Activated CD4-positive, alpha-beta memory T cell treated with anti-CD3 and anti-CD28 coated beads, Interleukin-2, amount 10 ng/mL, durations not matched to agents 7 days and 5 days (primary cell): ENCODE measurements at regions not wholly inside any gene's neighbourhood (a gene's known extent, or its start where the extent isn't known, plus 50 kb on each side); places are given as distances from the start of the nearest gene placed in this dataset.
"Not testable (repeated sequence)": the region's sequence is repeated elsewhere in the genome, so short reads cannot be mapped to it uniquely, and the experiment has no call there.

ENCODE experiments used
- CTCF ChIA-PET: fragments of 350-600 bp; sonication (Branson Sonifier 250); formaldehyde crosslinking; loops from one replicate; lab custom pipeline; 2021; ENCODE audit warnings: antibody characterized with exemption, inconsistent platforms; lab: Charles Lee
- POLR2A ChIA-PET: fragments of 350-600 bp; sonication (Branson Sonifier 250); formaldehyde crosslinking; loops from one replicate; lab custom pipeline; 2021; ENCODE audit warnings: antibody characterized with exemption; lab: Charles Lee
- DNase-seq: peaks from one replicate; pipeline ENCODE4 v3.0.0-alpha.2; 2020
- H3K27ac Mint-ChIP-seq: one replicate; pipeline ENCODE4 v1.8.0; 2021; ENCODE audit warnings: mild to moderate bottlenecking, mixed read lengths
- H3K27me3 Mint-ChIP-seq: one replicate; pipeline ENCODE4 v1.8.0; 2021; ENCODE audit warnings: mixed read lengths
- H3K36me3 Mint-ChIP-seq: one replicate; pipeline ENCODE4 v1.8.0; 2021; ENCODE audit warnings: low read depth, mixed read lengths
- H3K4me1 Mint-ChIP-seq: one replicate; pipeline ENCODE4 v1.8.0; 2021; ENCODE audit warnings: mixed read lengths
- H3K4me3 Mint-ChIP-seq: one replicate; pipeline ENCODE4 v1.8.0; 2021; ENCODE audit warnings: mild to moderate bottlenecking, mixed read lengths
- H3K9me3 Mint-ChIP-seq: one replicate; pipeline ENCODE4 v1.8.0; 2021; ENCODE audit warnings: mixed read lengths

DNA sequence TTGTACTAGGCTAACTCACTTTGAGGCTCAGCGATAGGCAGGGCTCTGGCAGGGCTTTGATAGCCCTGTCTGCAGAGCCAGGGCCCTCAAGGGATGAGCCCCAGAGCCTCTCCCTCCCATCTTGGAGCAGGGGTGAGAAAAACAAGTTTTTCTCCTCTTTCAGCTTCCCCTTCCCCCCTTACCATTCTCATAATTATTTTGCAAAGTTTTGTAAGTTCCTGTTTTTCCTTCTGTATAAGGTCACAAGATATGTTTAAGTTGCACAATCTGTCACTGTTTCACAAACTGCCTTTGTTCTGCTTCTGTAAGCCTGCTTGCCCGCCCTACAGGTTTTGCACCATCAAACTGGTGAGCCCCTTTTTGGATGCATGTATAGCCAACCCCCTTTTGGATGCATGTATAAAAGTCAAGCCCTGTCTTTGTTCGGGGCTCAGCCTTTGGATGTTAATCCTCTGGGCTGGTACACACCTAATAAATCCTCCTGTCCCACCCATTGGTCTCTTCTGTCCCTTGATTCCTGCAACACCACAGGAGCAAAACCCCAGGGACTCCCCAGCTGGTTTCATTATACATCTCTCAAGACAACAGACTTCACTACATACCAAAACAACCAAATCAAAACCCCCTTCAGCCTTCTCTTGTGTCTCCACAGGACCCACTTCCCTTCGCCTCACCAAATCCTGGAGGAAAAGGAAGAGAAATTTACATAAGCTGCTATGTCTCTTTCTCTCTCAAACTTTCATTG, 52.5 kb upstream of the RESF1 start:
- ChIA-PET CTCF (no interaction called here), POLR2A (no interaction called here)
- peaks cover 37% of the 10 kb centered on the region for H3K36me3 Mint-ChIP-seq
- H3K9me3 Mint-ChIP-seq: peaks cover 38% of the 10 kb centered on the region
- DNase-seq: no peak
- H3K4me3 Mint-ChIP-seq: no peak overlapping the region
- no peak overlapping the region for H3K27ac Mint-ChIP-seq
- H3K4me1 Mint-ChIP-seq: peaks cover 3% of the 10 kb centered on the region
- no peaks in the 10 kb centered on the region for H3K27me3 Mint-ChIP-seq

DNA sequence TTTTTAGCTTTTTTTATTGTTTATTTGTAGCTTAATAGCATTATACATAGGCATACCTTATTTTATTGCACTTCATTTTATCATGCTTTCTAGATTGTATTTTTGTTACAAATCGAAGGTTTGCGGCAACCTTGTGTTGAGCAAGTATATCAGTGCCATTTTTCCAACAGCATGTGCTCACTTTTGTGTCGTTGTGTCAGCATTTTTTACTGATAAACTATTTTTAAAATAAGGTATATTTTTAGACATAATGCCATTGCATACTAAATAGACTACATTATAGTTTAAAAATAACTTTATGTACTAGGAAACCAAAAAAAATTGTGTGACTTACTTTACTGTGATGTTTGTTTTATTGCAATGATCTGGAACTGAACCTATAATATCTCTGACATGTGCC, 56.2 kb upstream of the RESF1 start:
- CTCF ChIA-PET: no interaction called here
- DNase-seq: no peak
- POLR2A ChIA-PET: no interaction called here
- Mint-ChIP-seq H3K4me1 (peaks cover 15% of the 10 kb centered on the region), H3K36me3 (peaks cover 51% of the 10 kb centered on the region), H3K27me3 (no peaks in the 10 kb centered on the region), H3K27ac (no peak overlapping the region), H3K4me3 (no peak overlapping the region), H3K9me3 (peaks cover 35% of the 10 kb centered on the region)

DNA sequence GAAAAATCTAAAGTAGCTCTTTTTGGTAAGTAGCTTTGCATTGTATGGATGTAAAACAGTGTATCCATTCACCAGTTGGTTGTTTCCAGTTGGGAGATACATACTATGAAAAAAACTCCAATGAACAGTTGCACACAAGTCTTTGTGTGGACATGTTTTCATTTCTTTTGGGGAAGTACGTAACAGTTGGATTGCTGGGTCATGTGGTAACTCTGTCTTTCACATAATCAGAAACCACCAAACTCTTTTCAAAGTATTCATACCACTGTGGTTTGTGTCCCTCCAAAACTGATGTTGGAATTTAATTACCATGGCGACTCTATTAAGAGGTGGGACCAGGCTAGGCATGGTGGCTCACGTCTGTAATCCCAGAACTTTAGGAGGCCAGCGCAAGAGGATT, 58.9 kb upstream of the RESF1 start:
- POLR2A ChIA-PET: interaction anchor here (0.8 to 1.3 kb wide), 3 partner anchors 18 to 152 kb away, joined by 3 read pairs; partner anchors contain the start of gene RESF1

DNA sequence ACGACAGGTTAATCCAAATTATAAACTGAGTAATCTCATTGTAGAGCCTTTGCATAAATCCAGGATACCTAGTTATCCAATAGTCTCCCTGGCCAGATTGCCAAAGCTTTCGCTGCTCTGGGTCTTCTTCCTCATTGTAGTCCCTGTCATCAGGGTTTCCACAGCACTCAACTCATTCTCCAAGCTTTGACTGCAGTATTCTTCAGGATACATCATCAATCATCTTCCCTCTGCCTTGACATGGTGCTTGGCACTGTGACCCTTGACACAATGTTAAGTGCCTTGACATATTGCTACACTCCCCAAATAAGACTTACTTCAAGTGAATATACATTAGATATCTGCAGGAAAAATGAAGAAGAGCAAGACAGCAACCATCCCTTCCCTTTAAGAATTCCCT, 60.1 kb upstream of the RESF1 start:
- Mint-ChIP-seq H3K27ac (peak overlapping the region; percentile 57), H3K4me3 (no peak overlapping the region), H3K27me3 (no peaks in the 10 kb centered on the region), H3K4me1 (peaks cover 46% of the 10 kb centered on the region), H3K9me3 (peaks cover 41% of the 10 kb centered on the region), H3K36me3 (peaks cover 64% of the 10 kb centered on the region)
- DNase-seq: no peak
- ChIA-PET CTCF (interaction anchor here (0.8 kb wide), 1 partner anchor 13 kb away, joined by 5 read pairs; no protein-coding TSS in a partner anchor), POLR2A (interaction anchor here (1.3 kb wide), 1 partner anchor 20 kb away, joined by 3 read pairs; no protein-coding TSS in a partner anchor)

More for the DNA sequence above, 58.9 kb upstream of the RESF1 start:
- Mint-ChIP-seq H3K27ac (no peak overlapping the region), H3K4me3 (no peak overlapping the region), H3K9me3 (peaks cover 34% of the 10 kb centered on the region), H3K27me3 (no peaks in the 10 kb centered on the region), H3K4me1 (peaks cover 39% of the 10 kb centered on the region), H3K36me3 (peaks cover 54% of the 10 kb centered on the region)
- no peak for DNase-seq
- CTCF ChIA-PET: no interaction called here

DNA sequence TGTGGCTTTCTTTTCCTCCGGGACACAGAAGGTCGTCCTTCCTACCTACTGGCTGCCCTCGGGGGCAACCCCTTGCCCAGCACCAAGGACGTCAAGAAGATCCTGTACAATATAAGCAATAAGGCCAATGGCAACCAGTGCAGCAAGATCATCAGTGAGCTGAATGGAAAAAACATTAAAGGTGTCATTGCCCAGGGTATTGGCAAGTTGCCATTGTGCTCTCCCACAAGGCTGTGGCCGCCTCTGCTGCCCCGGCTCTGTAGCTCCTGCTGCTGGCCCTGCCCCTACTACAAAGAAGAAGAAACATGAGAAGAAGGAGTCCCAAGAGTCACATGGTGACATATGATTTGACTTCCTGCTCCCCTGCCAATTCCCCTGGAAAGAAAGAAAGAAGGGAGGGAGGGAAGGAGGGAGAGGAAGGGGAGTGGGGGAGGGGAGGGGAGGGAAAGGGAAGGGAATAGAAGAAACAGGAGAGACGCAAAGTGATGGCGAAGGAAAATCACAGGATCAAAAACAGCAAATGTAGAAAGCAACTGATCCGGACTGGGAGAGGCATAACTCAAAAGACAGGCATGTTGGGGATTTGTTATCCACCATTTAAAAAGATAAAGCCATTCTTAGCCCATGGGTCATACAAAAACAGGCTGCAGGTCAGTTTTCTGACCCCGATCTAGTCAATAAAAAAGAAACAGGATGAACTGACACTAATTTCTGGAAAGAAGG, 61.3 kb upstream of the RESF1 start:
- Mint-ChIP-seq H3K4me3 (peak overlapping the region; percentile 19), H3K27ac (peak overlapping the region; percentile 97), H3K36me3 (peaks cover 70% of the 10 kb centered on the region), H3K27me3 (no peaks in the 10 kb centered on the region), H3K9me3 (peaks cover 45% of the 10 kb centered on the region), H3K4me1 (peaks cover 47% of the 10 kb centered on the region)
- DNase-seq: peak; percentile 24
- ChIA-PET CTCF (interaction anchor here (0.6 to 2.6 kb wide), 3 partner anchors 31 to 119 kb away, joined by 3 to 7 read pairs (median 4); partner anchors contain the start of gene RESF1), POLR2A (interaction anchor here (1.6 to 5.5 kb wide), 4 partner anchors 31 to 169 kb away, joined by 3 to 74 read pairs (median 20); partner anchors contain the start of genes AMN1 and RESF1)

DNA sequence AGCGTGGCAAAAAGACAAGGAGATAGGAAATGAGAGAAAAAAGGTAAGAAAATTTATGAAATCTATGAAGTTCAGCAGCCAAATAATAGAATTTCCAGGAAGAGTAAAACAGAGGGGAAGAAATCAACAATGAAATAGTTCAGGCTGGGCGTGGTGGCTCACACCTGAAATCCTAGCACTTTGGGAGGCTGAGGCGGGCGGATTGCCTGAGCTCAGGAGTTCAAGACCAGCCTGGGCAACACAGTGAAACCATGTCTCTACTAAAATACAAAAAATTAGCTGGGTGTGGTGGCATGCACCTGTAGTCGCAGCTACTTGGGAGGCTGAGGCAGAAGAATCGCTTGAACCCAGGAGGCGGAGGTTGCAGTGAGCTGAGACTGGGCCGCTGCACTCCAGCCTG, 62.1 kb upstream of the RESF1 start:
- not testable (repeated sequence) for DNase-seq, H3K27me3 Mint-ChIP-seq
- peaks cover 47% of the 10 kb centered on the region for H3K9me3 Mint-ChIP-seq
- CTCF ChIA-PET: interaction anchor here (1.0 to 2.6 kb wide), 5 partner anchors 26 to 172 kb away, joined by 3 to 7 read pairs (median 4); partner anchors contain the start of gene RESF1
- POLR2A ChIA-PET: interaction anchor here (0.7 to 5.5 kb wide), 14 partner anchors 15 to 244 kb away, joined by 3 to 74 read pairs (median 6); partner anchors contain the start of genes AMN1, ETFBKMT and RESF1
- peaks cover 52% of the 10 kb centered on the region for H3K4me1 Mint-ChIP-seq
- H3K36me3 Mint-ChIP-seq: peaks cover 78% of the 10 kb centered on the region
- H3K27ac Mint-ChIP-seq: peak overlapping the region; percentile 97
- H3K4me3 Mint-ChIP-seq: peak overlapping the region; percentile 48

DNA sequence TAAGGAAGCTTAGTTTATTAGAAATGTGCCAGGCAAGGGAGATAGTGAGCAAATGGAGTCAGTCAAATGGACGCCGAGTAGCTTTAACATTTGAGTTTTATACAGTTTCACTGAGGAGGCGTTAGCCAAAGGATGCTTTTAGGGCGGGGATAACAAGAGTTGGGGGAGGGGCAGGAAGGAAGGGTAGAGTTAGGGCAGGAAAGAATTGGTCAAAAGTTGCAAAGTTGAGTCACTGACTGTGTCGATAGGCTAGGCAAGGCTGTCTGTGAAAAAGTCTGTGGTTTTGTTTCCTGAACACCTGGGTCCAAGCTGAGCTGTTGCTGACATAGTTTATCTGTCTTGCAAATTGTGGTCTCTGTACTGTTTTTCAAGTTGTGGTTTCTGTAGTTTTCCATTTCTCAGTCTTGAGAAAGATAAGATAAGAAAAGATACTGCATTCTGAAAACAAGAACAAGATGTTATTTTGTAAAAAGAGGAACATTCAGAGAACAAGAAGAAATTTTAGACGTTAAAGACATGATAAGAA, 62.6 kb upstream of the RESF1 start:
- Mint-ChIP-seq H3K27ac (peak overlapping the region; percentile 97), H3K9me3 (peaks cover 49% of the 10 kb centered on the region), H3K27me3 (no peaks in the 10 kb centered on the region), H3K4me3 (peak overlapping the region; percentile 48), H3K4me1 (peaks cover 53% of the 10 kb centered on the region), H3K36me3 (peaks cover 80% of the 10 kb centered on the region)
- peak; percentile 91 for DNase-seq
- POLR2A ChIA-PET: interaction anchor here (0.6 to 5.5 kb wide), 23 partner anchors 14 to 244 kb away, joined by 3 to 74 read pairs (median 4); partner anchors contain the start of genes AMN1, ETFBKMT and RESF1
- CTCF ChIA-PET: interaction anchor here (0.7 to 2.6 kb wide), 11 partner anchors 9 to 237 kb away, joined by 3 to 7 read pairs (median 4); partner anchors contain the start of genes ETFBKMT and RESF1

DNA sequence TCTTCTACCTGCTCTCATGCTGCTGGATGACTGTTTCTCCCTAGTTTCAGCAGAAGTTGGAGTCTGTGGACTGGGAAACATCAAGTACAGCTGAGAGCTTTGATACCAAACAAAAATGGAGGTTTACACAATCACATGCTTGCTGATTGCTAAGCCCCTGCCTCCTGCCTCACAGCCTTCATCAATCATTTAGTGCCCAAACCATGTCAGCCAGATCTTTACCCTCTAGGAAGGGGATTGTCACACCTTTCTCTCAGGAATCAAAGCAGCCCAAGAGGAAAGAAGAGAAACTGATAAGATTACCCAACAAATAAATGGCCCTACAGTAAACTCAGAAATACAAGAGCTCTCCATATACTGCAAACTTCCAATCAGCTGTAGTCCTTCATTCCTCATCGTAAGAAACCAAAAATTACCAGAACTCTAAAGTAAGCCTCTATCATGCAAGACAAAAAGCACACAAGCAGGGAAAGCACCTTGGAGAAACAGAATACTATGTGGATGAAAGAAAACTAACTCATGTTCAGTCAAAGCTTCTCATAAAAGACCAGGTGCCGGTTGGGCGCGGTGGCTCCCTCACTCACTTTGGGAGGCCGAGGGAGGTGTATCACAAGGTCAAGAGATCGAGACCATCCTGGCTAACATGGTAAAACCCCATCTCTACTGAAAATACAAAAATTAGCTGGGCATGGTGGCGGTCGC, 63.6 kb upstream of the RESF1 start:
- H3K27ac Mint-ChIP-seq: peak overlapping the region; percentile 97
- ChIA-PET CTCF (interaction anchor here (0.7 to 2.6 kb wide), 11 partner anchors 8 to 236 kb away, joined by 3 to 7 read pairs (median 4); partner anchors contain the start of genes ETFBKMT and RESF1), POLR2A (interaction anchor here (0.6 to 5.5 kb wide), 19 partner anchors 13 to 236 kb away, joined by 3 to 74 read pairs (median 5); partner anchors contain the start of genes AMN1, ETFBKMT and RESF1)
- DNase-seq: no peak
- H3K4me1 Mint-ChIP-seq: peaks cover 62% of the 10 kb centered on the region
- H3K36me3 Mint-ChIP-seq: peaks cover 88% of the 10 kb centered on the region
- H3K4me3 Mint-ChIP-seq: no peak overlapping the region
- peaks cover 53% of the 10 kb centered on the region for H3K9me3 Mint-ChIP-seq
- H3K27me3 Mint-ChIP-seq: no peaks in the 10 kb centered on the region

DNA sequence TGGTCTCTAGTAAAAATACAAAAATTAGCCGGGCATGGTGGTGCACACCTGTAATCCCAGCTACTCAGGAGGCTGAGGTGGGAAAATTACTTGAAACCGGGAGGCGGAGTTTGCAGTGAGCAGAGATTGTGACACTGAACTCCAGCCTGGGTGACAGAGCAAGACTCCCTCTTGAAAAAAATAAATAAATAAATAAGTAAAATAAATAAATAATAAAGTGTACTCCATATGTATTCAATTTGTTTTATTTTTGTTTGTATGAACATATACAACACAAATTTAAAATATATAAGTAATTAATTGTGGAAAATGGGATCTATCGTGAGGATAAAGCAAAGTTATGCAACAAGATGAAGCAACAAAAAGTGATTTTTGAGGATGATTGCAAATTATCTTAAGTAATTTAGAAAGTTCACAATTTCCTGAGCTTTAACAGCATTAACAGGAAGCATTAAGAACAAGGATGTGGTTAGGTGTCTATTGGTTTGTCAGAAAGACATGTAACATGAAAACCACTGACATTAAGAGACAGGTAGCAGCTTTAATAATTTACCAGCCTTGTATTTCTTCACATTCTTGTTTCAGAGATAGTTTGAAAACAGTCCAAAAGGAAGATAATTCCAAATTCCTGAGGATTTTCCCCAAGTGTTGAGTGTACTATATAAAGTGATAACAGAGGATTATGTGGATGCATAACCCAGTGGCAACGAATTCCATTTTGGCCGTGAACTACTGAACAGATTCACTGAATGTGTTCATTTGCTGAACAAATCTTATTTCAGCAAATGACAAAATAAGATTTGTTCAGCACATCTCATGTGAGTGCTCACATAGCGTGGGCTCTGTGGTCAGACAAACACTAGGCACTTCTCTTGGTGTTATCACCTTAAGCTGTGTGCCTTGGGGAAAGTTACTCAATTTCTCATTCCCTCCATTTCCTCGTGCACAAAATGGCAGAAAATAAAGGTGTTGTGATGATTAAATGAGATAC, 68.6 kb upstream of the RESF1 start:
- DNase-seq: peak; percentile 20
- peak overlapping the region; percentile 90 for H3K27ac Mint-ChIP-seq
- H3K36me3 Mint-ChIP-seq: peaks cover 77% of the 10 kb centered on the region
- peak overlapping the region; percentile 18 for H3K4me3 Mint-ChIP-seq
- CTCF ChIA-PET: interaction anchor here (0.6 to 0.8 kb wide), 3 partner anchors 12 to 25 kb away, joined by 3 to 6 read pairs (median 3); no protein-coding TSS in a partner anchor
- H3K4me1 Mint-ChIP-seq: peaks cover 51% of the 10 kb centered on the region
- no peaks in the 10 kb centered on the region for H3K27me3 Mint-ChIP-seq
- POLR2A ChIA-PET: interaction anchor here (0.7 to 2.6 kb wide), 12 partner anchors 13 to 237 kb away, joined by 3 to 21 read pairs (median 4); partner anchors contain the start of genes AMN1 and RESF1
- peaks cover 61% of the 10 kb centered on the region for H3K9me3 Mint-ChIP-seq

DNA sequence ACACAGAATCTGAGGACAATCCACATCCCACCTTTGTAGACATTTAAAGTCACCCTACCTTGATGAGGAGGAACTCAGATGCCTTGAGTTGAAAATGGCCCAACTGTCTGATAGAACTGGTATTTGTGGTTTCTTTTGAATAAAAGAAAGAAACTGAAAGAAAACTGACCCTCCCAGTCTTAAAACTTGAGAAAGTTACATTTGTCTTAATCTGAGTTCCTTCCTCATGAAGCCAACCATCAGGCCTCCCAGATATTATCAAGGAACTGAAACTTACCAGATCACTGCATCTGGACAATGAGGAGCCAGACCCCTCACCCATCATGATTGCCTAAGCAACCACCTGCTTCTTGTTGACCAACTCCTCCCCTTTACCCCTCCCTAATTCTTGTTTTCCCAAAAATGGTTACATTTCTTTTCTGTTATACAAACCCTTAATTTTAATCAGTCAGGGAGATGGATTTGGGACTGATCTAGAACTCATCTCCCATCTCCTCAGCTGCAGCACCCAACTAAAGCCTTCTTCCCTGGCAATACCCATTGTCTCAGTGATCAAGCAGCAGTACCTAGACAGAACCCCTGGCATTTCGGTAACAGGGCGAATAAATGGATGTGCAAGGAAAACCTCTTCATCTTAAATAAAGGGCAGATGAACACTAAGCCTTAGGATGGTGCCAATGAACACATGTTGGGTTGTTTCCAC, 72.0 kb upstream of the RESF1 start:
- ChIA-PET POLR2A (interaction anchor here (1.0 kb wide), 1 partner anchor 72 kb away, joined by 4 read pairs; the partner anchor contains the start of gene RESF1), CTCF (no interaction called here)
- DNase-seq: no peak
- H3K4me3 Mint-ChIP-seq: no peak overlapping the region
- H3K27ac Mint-ChIP-seq: no peak overlapping the region
- H3K9me3 Mint-ChIP-seq: peaks cover 56% of the 10 kb centered on the region
- H3K27me3 Mint-ChIP-seq: no peaks in the 10 kb centered on the region
- H3K4me1 Mint-ChIP-seq: peaks cover 36% of the 10 kb centered on the region
- H3K36me3 Mint-ChIP-seq: peaks cover 67% of the 10 kb centered on the region
